K562 (cell line): ENCODE measurements at regions not wholly inside any gene's neighbourhood (a gene's known extent, or its start where the extent isn't known, plus 50 kb on each side); places are given as distances from the start of the nearest gene placed in this dataset.

ENCODE experiments used
- BRF2 ChIP-seq: IDR thresholded peaks from 3 replicates; pipeline ENCODE4 v1.6.1; 2011; ENCODE audit warnings: borderline replicate concordance, mild to moderate bottlenecking; ENCODE audit not compliant: insufficient read length, insufficient read depth
- CREB1 ChIP-seq, 2 experiments: sonication (generic) in 1 of 2; formaldehyde crosslinking in 1 of 2; IDR thresholded peaks; 2 replicates each; pipeline versions ENCODE4 v1.6.1 to v1.8.0; 2012 to 2022; ENCODE audit warnings: inconsistent platforms in 1 of 2, mild to moderate bottlenecking in 1 of 2, missing genetic modification reagents in 1 of 2, moderate library complexity in 1 of 2
- E2F8 ChIP-seq: fragments of 450-650 bp; IDR thresholded peaks from 2 replicates; pipeline ENCODE4 v1.7.1; 2018; ENCODE audit warnings: mild to moderate bottlenecking, low read depth; ENCODE audit not compliant: partially characterized antibody
- ELF4 ChIP-seq: fragments of 450-650 bp; formaldehyde crosslinking; IDR thresholded peaks from 2 replicates; pipeline ENCODE4 v1.4.0; 2022; ENCODE audit warnings: missing genetic modification characterization
- NR3C1 ChIP-seq: sonication (generic); formaldehyde crosslinking; IDR thresholded peaks from 2 replicates; pipeline ENCODE4 v1.8.1; 2022; ENCODE audit warnings: missing genetic modification reagents
- SNAPC5 ChIP-seq: fragments of 250-450 bp; sonication (Bioruptor Pico); IDR thresholded peaks from 2 replicates; pipeline ENCODE4 v1.8.0; 2021; ENCODE audit warnings: moderate library complexity, mild to moderate bottlenecking, inconsistent platforms
- THRB ChIP-seq: fragments of 450-650 bp; formaldehyde crosslinking; conservative IDR thresholded peaks from 2 replicates; pipeline ENCODE4 v1.4.0; 2022; ENCODE audit warnings: mild to moderate bottlenecking, missing genetic modification characterization
- YY1 ChIP-seq, 3 experiments: IDR thresholded peaks; 2 replicates each; pipeline ENCODE4 v1.6.1; 2011; ENCODE audit warnings: low read length in 2 of 3, mild to moderate bottlenecking in 2 of 3, moderate library complexity in 2 of 3, borderline replicate concordance in 1 of 3, control low read depth in 1 of 3, low read depth in 1 of 3; ENCODE audit not compliant: insufficient read depth in 3 of 3, insufficient replicate concordance in 2 of 3, control insufficient read depth in 1 of 3, insufficient read length in 1 of 3; ENCODE audit errors: extremely low read depth in 1 of 3
- ZBTB11 ChIP-seq, 3 experiments: fragments of 200-800 bp in 1 of 3; fragments of 250-450 bp in 1 of 3; fragments of 450-650 bp in 1 of 3; sonication (Bioruptor Pico) in 1 of 3; sonication (Bioruptor generic) in 1 of 3; formaldehyde crosslinking in 1 of 3; IDR thresholded peaks; 2 replicates each; pipeline versions ENCODE4 v1.6.1 to v1.8.0; 2016 to 2022; ENCODE audit warnings: mild to moderate bottlenecking in 2 of 3, missing genetic modification characterization in 2 of 3, missing compliant biosample characterization in 1 of 3, moderate library complexity in 1 of 3
- ZFP1 ChIP-seq: fragments of 450-650 bp; formaldehyde crosslinking; IDR thresholded peaks from 2 replicates; pipeline ENCODE4 v1.4.0; 2020; ENCODE audit warnings: mild to moderate bottlenecking, mixed read lengths
- ZNF140 ChIP-seq: fragments of 250-450 bp; sonication (Bioruptor Pico); IDR thresholded peaks from 2 replicates; pipeline ENCODE4 v1.8.0; 2021; ENCODE audit warnings: moderate library complexity, mild to moderate bottlenecking, inconsistent platforms
- ZNF740 ChIP-seq, 3 experiments: fragments of 200-800 bp in 1 of 3; sonication (Bioruptor generic) in 1 of 3; sonication (generic) in 1 of 3; formaldehyde crosslinking in 1 of 3; IDR thresholded peaks; 2 replicates each; pipeline versions ENCODE4 v1.6.1 to v1.8.0; 2016 to 2022; ENCODE audit warnings: mild to moderate bottlenecking in 2 of 3, missing compliant biosample characterization in 2 of 3, missing genetic modification characterization in 2 of 3, missing genetic modification reagents in 1 of 3
- ZNF780A ChIP-seq: fragments of 250-450 bp; sonication (Bioruptor Pico); IDR thresholded peaks from 2 replicates; pipeline ENCODE4 v1.5.0; 2021; ENCODE audit warnings: mild to moderate bottlenecking

GRCh38 chr16:31713071-31713944 lies 160.3 kb upstream of the ZNF267 start (continued):
- TF ChIP-seq BRF2 (no peak), THRB (CRISPR knock-in tag) (0 out of 2 replicates have a peak, but pooled peaks have one; percentile 48), ELF4 (CRISPR knock-in tag) (peak; percentile 88; the same call in 1 of the 2 replicates), NR3C1 (CRISPR knock-in tag) (no peak), ZNF780A (CRISPR knock-in tag) (no peak), ZBTB11 (CRISPR knock-in tag; IDR thresholded peaks at IDR 0.05) (no peak), ZNF740 (CRISPR knock-in tag; IDR thresholded peaks at IDR 0.05) (no peak), ZNF740 (tag; IDR thresholded peaks at IDR 0.05) (no peak), YY1 (IDR thresholded peaks at IDR 0.05; ENCODE audit: borderline replicate concordance in 1 of 3, control insufficient read depth in 1 of 3, extremely low read depth in 1 of 3, insufficient read depth in 3 of 3, insufficient read length in 1 of 3, insufficient replicate concordance in 2 of 3, low read depth in 1 of 3, low read length in 2 of 3) (peak; percentile 68 to 94 (median 88)), ZNF140 (CRISPR knock-in tag) (no peak), CREB1 (IDR thresholded peaks at IDR 0.05) (no peak), CREB1 (CRISPR knock-in tag; IDR thresholded peaks at IDR 0.05) (peak; percentile 41; the same call in 1 of the 2 replicates), ZFP1 (CRISPR knock-in tag) (0 out of 2 replicates have a peak, but pooled peaks have one; percentile 51), E2F8 (peak; percentile 55), SNAPC5 (CRISPR knock-in tag) (no peak)
